PC-9 (cell line): ENCODE measurements at regions not wholly inside any gene's neighbourhood (a gene's known extent, or its start where the extent isn't known, plus 50 kb on each side); places are given as distances from the start of the nearest gene placed in this dataset.

Source experiments
- BruUV-seq: library from RNA; stranded (reverse); fragments of 400-500 nt; replicated peaks from 2 replicates; lab custom pipeline; 2021; lab: Mats Ljungman, UMichigan
- CTCF ChIA-PET: fragments of 300-600 bp; sonication (Branson Sonifier 250); formaldehyde crosslinking; loops from one replicate; lab custom pipeline; 2022; ENCODE audit warnings: antibody characterized with exemption; lab: Charles Lee
- POLR2A ChIA-PET: fragments of 300-600 bp; sonication (Branson Sonifier 250); formaldehyde crosslinking; loops from one replicate; lab custom pipeline; 2022; ENCODE audit warnings: antibody characterized with exemption; ENCODE audit not compliant: unreplicated experiment; lab: Charles Lee
- DNase-seq, 2 experiments: peaks; one replicate each; pipeline versions ENCODE4 v3.0.0 to v3.0.0-alpha.2; 2015 to 2022; ENCODE audit warnings: mixed read lengths in 1 of 2
- H2AFZ ChIP-seq: fragments of 200-600 bp; sonication (generic); 2 replicates; pipeline ENCODE4 v1.8.1; 2017; ENCODE audit warnings: antibody characterized with exemption
- H3F3A ChIP-seq: fragments of 200-600 bp; sonication (generic); 2 replicates; pipeline ENCODE4 v1.8.1; 2017; ENCODE audit warnings: antibody characterized with exemption, mild to moderate bottlenecking, low read depth; ENCODE audit not compliant: insufficient read depth
- H3K27ac ChIP-seq: fragments of 200-600 bp; sonication (generic); 2 replicates; pipeline ENCODE4 v1.6.1; 2016; ENCODE audit warnings: mixed run types
- H3K27me3 ChIP-seq: fragments of 200-600 bp; sonication (generic); 2 replicates; pipeline ENCODE4 v1.6.1; 2016; ENCODE audit warnings: low read depth, mixed run types; ENCODE audit not compliant: insufficient read depth
- H3K36me3 ChIP-seq: fragments of 200-600 bp; sonication (generic); 2 replicates; pipeline ENCODE4 v1.6.1; 2016; ENCODE audit warnings: low read depth, mixed run types
- H3K4me1 ChIP-seq: fragments of 200-600 bp; sonication (generic); replicated peaks from 2 replicates; pipeline ENCODE4 v1.6.1; 2016; ENCODE audit warnings: mixed run types; ENCODE audit not compliant: insufficient read depth
- H3K4me2 ChIP-seq: fragments of 200-600 bp; sonication (generic); 2 replicates; pipeline ENCODE4 v1.6.1; 2017; ENCODE audit warnings: mixed run types
- H3K4me3 ChIP-seq: fragments of 200-600 bp; sonication (generic); 2 replicates; pipeline ENCODE4 v1.6.1; 2016; ENCODE audit warnings: mixed run types
- H3K79me2 ChIP-seq: fragments of 200-600 bp; sonication (generic); 2 replicates; pipeline ENCODE4 v1.6.1; 2017; ENCODE audit warnings: low read depth, mixed run types
- H3K9me2 ChIP-seq: fragments of 200-600 bp; sonication (generic); 2 replicates; pipeline ENCODE4 v1.8.1; 2017; ENCODE audit warnings: mild to moderate bottlenecking; ENCODE audit not compliant: insufficient read depth
- H3K9me3 ChIP-seq: fragments of 200-600 bp; sonication (generic); 2 replicates; pipeline ENCODE4 v1.8.1; 2016; ENCODE audit warnings: low read depth; ENCODE audit not compliant: insufficient read depth
- H4K20me1 ChIP-seq: fragments of 200-600 bp; sonication (generic); 2 replicates; pipeline ENCODE4 v1.8.1; 2017; ENCODE audit not compliant: insufficient read depth
- EZH2 ChIP-seq: fragments of 200-600 bp; sonication (generic); IDR thresholded peaks from 2 replicates; pipeline ENCODE4 v1.8.0; 2017; ENCODE audit warnings: antibody characterized with exemption, low read depth
- intact Hi-C: fragments of 100-400 bp; cut with micrococcal nuclease; formaldehyde crosslinking; loops from one replicate; pipeline ENCODE4 v1.10.0; 2022; ENCODE audit not compliant: unreplicated experiment
- TF ChIP-seq, protein P1 (sequence below): fragments of 200-600 bp; sonication (generic); conservative IDR thresholded peaks from 2 replicates; pipeline ENCODE4 v1.6.1; 2017; ENCODE audit warnings: mixed run types, antibody characterized with exemption, mild to moderate bottlenecking, moderate library complexity

DNA sequence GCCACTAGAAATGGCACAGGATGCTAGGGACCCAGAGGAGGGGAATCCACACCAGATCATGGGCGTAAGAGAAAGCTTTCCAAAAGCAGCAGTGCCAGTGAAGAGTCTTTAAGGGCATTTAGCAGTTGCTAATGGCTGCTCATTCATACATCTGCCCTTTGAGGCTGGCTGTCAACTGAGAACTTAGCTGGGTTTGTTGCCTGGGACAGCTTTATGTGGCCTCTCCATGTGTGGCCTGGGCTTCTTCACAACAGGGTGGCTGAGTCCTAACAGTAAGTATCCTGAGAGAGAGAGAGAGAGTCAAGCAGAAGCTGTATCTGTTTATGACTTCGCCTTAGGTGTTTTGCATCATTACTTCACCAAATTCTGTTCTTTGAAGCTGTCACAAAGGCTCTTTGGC, 286.1 kb upstream of the KCNJ16 start:
- CTCF ChIA-PET, result no interaction called here
- no peaks in the 10 kb centered on the region for H3K27me3 ChIP-seq
- no peak overlapping the region for H3K27ac ChIP-seq
- intact Hi-C loops, result no loop called here
- no peaks in the 10 kb centered on the region for H4K20me1 ChIP-seq
- no peak overlapping the region for H3K4me2 ChIP-seq
- no peaks in the 10 kb centered on the region for H3K9me3 ChIP-seq
- H3K36me3 ChIP-seq, result no peaks in the 10 kb centered on the region
- H3F3A ChIP-seq, result no peaks in the 10 kb centered on the region
- POLR2A ChIA-PET, result no interaction called here
- H3K4me3 ChIP-seq, result no peak overlapping the region
- H3K79me2 ChIP-seq, result no peaks in the 10 kb centered on the region
- H2AFZ ChIP-seq, result no peak overlapping the region
- TF ChIP-seq EZH2, result no peak
- TF ChIP-seq, protein P1, sequence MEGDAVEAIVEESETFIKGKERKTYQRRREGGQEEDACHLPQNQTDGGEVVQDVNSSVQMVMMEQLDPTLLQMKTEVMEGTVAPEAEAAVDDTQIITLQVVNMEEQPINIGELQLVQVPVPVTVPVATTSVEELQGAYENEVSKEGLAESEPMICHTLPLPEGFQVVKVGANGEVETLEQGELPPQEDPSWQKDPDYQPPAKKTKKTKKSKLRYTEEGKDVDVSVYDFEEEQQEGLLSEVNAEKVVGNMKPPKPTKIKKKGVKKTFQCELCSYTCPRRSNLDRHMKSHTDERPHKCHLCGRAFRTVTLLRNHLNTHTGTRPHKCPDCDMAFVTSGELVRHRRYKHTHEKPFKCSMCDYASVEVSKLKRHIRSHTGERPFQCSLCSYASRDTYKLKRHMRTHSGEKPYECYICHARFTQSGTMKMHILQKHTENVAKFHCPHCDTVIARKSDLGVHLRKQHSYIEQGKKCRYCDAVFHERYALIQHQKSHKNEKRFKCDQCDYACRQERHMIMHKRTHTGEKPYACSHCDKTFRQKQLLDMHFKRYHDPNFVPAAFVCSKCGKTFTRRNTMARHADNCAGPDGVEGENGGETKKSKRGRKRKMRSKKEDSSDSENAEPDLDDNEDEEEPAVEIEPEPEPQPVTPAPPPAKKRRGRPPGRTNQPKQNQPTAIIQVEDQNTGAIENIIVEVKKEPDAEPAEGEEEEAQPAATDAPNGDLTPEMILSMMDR, result no peak
- H3K4me1 ChIP-seq, result no peaks in the 10 kb centered on the region
- no TSS peak for BruUV-seq
- H3K9me2 ChIP-seq, result no peaks in the 10 kb centered on the region
- no peak for DNase-seq

DNA sequence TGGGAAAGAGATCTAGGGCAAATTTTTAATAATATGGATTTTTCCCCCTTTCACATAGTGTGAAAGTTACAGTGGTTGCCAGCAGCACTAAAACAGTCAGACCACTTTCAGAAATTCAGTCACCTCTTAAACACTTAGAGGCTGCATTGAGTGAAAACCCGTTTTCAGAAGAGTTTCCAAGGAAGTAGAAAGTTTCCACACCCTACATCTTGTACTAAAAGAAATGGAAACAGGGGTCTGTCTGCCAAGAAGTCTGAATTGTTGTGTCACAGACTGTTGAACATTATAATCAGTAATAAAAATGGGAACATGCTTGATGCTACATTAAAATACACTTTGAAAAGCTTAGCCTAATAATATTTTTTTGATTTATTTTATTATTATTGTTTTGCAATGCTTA, 278.9 kb upstream of the KCNJ16 start:
- Histone ChIP-seq H3K4me2 (no peak overlapping the region), H3K9me3 (no peaks in the 10 kb centered on the region), H3K4me1 (no peaks in the 10 kb centered on the region), H3K27ac (no peak overlapping the region), H3K27me3 (no peaks in the 10 kb centered on the region), H4K20me1 (no peaks in the 10 kb centered on the region), H3K79me2 (no peaks in the 10 kb centered on the region), H3F3A (no peaks in the 10 kb centered on the region), H3K36me3 (no peaks in the 10 kb centered on the region), H3K9me2 (no peaks in the 10 kb centered on the region), H3K4me3 (no peak overlapping the region), H2AFZ (no peak overlapping the region)
- TF ChIP-seq EZH2, result no peak
- TF ChIP-seq, protein P1, result no peak
- intact Hi-C loops, result no loop called here
- CTCF ChIA-PET, result interaction anchor here (0.7 kb wide), 2 partner anchors 58 to 1870 kb away, joined by 3 to 14 read pairs; no protein-coding TSS in a partner anchor
- DNase-seq, result no peak
- POLR2A ChIA-PET, result no interaction called here
- no TSS peak for BruUV-seq

DNA sequence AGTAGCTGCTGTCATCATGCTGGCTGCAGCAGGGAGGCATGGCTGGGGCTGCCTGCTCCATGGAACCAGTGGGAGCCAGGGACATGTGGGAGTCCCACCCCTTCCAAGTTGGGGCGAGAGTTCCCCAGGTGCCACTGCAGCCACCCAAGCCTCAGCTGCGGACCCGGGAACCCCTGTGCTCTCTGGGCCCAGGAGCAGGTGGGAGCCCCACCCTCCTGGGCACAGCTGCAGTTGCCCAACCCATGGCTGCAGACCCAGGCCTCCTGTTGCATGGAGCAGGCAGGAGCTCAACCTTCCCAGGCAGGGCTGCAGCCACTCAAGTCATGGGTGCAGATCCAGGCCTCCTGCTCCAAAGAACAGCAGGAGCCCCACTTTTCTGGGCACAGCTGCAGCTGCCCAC, 274.2 kb upstream of the KCNJ16 start:
- TF ChIP-seq EZH2, result no peak
- TF ChIP-seq, protein P1, result no peak
- no peaks in the 10 kb centered on the region for H3F3A ChIP-seq
- no peaks in the 10 kb centered on the region for H3K36me3 ChIP-seq
- H4K20me1 ChIP-seq, result no peaks in the 10 kb centered on the region
- no peaks in the 10 kb centered on the region for H3K79me2 ChIP-seq
- ChIA-PET CTCF (no interaction called here), POLR2A (no interaction called here)
- H3K27me3 ChIP-seq, result no peaks in the 10 kb centered on the region
- H3K4me2 ChIP-seq, result no peak overlapping the region
- no peak for DNase-seq
- no peaks in the 10 kb centered on the region; the same call in 1 of the 2 replicates for H3K9me3 ChIP-seq
- no peak overlapping the region for H3K4me3 ChIP-seq
- no peaks in the 10 kb centered on the region for H3K9me2 ChIP-seq
- no peak overlapping the region for H3K27ac ChIP-seq
- H3K4me1 ChIP-seq, result no peaks in the 10 kb centered on the region
- intact Hi-C loops, result no loop called here
- no TSS peak for BruUV-seq
- H2AFZ ChIP-seq, result no peak overlapping the region
